HPDE6-E6E7 (cell line): ENCODE measurements at regions not wholly inside any gene's neighbourhood (a gene's known extent, or its start where the extent isn't known, plus 50 kb on each side); places are given as distances from the start of the nearest gene placed in this dataset.

Experiments used
- DNase-seq: peaks from one replicate; pipeline ENCODE4 v3.0.0; 2011; ENCODE audit warnings: missing footprints; ENCODE audit errors: extremely low spot score

DNA sequence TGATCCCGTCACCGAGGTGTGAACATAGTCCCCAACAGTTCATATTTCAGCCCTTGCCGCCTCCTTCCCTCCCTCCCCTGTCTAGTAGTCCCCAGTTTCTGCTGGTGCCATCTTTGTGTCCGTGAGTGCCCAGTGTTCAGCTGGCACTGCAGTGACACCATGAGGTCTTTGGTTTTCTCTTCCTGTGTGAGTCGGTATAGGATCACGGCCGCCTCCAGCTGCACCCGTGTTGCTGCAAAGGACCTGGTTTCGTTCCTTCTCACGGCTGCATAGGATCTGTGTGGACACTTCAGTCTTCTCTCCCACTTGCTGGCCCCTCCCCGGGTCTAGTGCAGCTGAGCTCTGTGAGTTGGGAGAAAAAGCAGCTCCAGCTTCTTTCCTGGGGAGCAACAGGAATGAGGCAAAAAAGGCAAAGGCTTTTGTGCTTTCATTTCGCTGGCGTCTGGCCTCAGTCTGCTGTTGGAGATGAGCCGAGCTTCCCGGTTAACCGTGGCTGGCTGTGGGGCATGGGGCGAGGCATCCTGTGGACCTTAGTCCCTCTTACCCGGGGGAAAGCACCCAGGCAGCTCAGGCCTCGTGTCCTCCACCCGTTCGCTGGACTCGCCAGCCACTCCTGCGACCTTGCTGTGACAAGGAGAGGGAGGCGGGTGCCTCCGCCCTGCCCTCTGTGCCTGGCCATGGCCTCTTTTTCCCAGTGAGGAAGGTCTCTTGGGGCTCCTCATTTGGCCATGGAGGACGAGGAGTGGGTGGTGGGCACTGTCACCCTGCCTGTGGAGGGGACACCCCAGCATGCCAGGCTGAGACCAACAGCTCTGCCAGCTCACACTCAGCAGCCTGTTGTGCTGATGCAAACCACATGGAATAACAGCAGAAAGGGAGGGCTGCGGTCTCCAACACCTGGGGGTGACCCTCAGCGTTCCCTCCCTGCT, 196.5 kb downstream of the TEX29 start:
- no peak for DNase-seq

DNA sequence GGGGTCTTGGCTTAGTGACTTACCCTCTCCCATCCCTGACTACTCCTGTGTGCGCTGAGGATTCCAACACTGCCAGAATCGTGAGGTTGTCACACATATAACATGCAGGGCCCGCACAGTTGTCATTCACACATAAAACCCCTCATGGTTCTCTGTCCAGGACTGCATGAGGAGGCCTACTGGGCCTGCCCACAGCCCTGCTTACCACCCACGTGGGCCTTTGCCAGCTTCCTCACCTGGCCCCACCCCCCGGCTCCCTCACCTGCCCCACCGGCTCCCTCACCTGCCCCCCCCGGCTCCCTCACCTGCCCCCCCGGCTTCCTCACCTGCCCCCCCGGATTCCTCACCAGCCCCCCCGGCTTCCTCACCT, 197.2 kb downstream of the TEX29 start:
- DNase-seq = no peak

DNA sequence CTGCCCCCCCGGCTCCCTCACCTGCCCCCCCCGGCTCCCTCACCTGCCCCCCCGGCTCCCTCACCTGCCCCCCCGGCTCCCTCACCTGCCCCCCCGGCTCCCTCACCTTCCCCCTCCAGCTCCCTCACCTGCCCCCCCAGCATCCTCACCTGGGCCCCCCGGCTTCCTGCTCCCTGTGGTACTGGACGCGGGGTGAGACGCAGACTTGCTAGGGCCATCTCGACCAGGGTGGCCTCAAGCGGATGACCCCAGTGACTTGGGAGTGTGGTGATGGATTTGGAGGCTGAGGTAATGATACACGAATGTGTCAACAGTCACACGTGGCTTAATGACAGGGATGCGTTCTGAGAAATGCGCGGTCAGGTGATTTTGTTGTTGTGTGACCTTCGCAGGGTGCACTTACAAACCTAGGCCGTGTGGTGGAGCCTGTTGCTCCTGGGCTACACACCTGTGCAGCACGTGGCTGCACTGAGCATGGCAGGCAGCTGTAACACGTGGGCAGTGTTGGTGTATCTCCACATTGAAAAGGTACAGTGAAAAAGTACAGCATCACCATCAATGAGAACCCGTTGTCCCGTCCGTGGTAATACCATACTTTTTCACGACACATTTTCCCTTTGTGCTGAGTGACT, 197.8 kb downstream of the TEX29 start:
- DNase-seq = no peak

DNA sequence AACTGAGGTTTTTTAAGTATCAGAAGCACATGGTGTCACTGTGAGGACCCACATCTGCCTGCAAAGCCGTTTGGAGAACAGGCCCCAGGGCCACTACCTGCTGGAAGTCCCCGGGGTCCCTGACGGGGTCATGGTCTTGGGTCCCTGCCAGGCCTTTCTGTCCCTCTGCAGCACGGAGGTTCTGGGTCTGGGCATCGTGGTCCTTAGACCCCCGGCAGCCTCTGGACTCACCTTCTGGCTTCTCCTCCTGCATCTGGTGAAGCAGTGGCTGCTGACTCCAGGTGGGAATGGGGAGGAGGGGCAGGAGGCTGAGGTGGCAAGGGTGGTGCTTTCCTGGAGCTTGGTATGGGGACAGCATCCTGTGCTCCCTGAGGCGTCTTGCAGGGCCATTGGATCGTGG, 198.6 kb downstream of the TEX29 start:
- DNase-seq = no peak

DNA sequence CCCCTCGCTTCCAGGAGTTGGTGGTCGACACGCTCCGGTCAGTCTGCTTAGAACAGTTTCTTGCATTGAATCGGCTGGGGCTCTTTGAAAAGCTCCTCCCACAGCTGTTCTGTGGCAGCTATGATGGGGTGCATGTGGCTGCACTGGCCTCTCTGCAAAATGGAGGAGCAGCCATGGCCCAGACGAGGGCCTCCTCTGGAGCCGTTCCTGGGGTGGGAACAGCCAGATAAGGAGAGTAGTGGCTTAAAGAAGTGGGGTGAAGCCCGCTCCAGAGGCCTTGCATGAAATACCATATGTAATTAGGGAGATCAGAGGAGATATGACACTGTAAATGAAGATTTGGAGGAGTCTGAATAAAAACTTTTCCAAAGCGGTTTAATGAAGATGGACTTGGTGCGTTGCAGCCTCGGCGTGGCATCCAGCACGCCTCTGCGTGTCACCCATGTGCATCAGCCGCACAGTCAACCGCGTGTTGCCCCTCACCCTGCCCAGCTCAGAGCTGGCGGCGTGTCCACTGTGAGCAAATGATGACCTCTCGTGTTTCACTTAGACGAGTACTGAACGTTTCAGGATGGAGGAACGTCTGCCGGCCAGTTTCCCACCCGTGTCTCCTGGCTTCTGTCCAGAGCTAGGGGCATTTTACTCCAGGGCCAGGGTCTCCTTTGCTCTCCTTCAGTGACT, 199.2 kb downstream of the TEX29 start:
- DNase-seq = no peak

DNA sequence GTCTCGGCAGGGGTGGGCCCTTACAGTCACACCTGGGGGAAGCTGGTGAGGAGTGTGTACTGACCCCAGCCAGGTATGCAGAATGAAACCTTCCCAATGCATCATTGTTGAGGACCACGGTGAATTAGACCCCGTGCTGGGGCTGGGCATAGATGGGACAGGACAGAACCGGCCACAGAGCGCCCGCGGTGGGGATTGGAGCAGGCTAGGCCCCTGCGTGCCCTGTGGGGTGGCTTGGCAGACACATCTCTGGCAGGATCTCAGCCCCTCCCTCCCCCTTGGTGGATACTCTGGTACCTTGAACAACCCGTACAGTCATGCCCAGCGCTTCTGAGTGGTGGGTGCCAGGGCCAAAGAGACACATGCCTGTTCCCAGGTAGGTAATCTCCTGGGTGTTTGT, 200.6 kb downstream of the TEX29 start:
- DNase-seq = no peak

DNA sequence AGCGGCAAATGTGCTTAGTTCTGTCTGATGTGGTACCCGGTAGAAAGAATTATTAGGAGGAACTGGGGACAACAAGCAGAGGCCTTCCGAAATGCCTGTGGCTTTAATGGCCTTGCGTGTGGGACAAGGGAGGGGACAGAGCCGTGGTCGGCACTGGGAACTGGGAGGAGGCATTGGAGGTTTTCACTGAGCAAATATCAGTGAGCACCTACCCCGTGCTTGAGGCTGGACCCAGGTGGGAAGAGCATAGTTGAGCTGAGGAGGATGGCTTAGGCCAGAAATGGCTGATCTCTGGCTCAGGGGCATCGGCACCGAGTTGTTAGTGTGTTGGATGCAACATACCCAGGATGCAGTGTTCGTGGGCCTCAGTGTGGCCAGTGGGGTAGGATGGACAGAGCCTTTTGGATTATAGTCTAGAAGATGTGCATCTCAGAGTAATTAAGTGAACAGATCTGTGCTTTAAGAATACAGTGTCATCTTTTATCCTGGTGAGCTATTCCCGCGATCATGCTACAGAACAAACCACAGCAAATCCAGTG, 201.3 kb downstream of the TEX29 start:
- no peak for DNase-seq

DNA sequence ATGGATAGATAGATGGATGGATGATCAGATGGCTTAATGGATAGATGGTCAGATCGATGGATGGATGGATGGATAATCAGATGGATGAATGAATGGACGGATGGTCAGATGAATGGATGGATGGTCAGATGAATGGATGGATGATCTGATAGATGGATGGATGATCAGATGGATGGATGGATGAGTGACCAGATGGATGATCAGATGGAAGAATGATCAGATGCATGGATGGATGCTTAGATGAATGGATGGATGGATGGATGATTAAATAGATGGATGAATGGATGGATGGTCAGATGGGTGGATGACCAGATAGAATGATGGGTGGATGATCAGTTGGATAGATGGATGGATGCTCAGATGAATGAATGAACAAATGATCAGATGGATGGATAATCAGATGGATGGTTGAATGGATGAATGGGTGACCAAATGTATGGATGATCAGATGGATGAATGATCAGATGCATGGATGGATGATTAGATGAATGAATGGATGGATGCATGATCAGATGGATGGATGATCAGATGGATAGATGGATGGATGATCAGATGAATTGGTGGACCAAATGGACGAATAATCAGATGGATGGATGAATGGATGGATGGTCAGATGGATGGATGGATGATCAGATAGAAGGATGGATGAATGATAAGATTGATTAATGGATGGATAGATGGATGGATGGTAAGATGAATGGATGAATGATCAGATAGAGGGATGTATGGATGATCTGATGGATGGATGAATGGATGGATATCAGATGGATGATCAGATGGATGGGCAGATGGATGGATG, 205.1 kb downstream of the TEX29 start:
- no peak for DNase-seq

DNA sequence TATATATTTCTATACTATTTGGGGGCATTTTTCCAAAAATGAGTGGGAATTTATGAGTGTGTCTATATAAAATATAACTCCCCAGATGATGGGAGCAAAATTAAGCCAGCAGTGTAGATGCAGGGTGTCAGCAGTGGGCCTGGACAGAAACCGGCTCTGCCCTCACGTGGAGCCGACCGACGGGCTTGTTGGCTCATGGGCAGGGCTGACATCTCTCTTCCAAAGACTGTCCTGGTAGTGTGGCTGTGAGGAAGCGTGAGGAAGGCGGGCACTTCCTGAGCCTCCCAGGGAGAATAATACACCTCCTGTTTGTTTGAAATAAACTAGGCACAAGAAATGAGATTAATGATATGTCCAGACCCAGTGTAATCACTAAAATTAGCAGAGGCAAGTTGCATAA, 206.5 kb downstream of the TEX29 start:
- no peak for DNase-seq

DNA sequence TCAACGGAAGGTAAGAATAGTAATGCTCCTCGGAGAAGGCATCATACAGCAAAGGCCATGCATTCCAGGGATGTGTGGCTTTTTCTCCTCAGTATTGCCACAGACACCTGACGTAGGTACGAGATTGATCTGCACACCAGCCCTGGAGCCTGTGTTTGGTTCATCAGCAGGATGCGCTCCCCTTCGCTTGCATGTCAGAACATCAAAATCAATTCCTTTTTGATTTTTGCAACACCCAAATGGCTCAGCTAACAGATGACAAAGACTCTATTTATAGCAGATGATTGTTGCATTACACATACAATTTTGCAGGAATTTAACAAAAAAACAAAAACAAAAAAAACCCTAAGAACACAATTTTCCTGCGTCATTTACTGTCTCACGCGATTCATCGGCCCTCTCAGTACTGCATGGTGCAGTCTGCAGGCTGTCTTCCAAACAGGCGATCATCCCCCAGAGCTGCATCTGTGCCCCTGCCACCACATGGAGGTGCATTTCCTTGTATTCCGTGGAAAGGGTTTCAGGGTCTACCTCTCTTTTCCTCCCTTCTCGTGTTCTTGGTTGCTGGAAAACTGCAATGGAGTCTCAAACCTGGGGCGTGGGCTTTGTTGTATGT, 207.3 kb downstream of the TEX29 start:
- no peak for DNase-seq

DNA sequence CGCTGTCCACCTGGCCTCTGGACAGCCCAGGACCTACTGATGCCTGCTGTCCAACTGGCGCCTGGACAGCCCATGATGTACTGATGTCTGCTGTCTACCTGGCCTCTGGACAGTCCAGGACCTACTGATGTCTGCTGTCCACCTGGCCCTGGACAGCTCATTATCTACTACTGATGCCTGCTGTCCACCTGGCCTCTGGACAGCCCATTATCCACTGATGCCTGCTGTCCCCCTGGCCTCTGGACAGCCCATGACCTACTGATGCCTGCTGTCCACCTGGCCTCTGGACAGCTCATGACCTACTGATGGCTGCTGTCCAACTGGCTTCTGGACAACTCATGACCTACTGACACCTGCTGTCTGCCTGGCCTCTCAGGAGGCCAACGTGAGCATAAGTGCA, 208.1 kb downstream of the TEX29 start:
- DNase-seq = no peak

DNA sequence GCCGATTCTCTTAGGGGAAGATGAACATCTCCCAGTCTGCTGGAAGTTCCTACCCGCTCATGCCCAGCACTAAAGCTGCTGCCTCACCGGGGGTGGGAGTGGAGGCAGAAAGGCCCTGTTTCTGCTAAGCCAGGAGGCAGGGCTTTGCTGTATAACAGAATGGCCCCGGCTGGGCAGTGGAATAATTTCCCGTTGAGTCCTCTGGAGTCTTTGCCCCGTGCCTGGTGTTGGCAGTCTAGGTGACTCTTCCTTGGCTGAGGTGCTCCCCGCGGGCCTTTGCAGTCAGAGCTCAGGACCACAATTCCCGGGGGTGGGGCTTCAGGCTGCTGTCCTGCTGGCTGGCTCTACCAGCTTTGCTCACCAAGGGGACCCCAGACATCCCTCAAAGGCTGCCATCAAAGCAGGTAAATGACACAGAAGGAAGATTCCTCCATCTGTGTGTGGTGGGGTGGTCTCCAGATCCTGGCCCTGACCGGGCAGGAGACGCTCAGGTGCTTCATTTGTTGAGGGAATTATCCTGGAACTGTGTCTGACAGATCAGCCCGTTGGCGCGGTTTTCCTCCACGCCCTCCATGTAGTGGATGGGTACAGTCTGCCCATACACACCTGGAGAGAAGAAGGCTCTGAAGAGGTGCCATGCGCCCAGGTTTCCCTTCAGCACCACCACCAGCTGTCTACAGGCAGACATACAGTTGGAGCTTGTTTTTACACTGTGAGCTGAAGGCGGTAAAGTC, 209.9 kb downstream of the TEX29 start:
- DNase-seq = no peak

DNA sequence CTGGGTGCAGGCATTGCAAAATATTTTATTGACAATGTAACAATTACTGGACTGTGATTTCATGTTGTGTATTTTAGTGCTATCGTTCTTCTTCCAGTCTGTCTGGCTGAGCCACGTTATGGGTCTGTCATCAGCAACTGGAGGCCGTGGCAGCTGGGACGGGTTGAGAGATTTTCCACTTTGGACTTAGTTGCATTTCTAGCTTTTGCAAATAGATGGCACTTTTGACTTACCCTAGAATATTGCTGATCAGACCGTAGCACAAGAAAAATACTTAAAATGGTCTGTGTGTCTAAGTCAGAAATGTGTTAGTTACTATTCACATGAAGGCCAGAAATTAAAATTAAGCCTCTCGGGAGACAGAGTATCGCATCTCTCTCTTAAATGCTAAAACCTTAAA, 211.1 kb downstream of the TEX29 start:
- no peak for DNase-seq

DNA sequence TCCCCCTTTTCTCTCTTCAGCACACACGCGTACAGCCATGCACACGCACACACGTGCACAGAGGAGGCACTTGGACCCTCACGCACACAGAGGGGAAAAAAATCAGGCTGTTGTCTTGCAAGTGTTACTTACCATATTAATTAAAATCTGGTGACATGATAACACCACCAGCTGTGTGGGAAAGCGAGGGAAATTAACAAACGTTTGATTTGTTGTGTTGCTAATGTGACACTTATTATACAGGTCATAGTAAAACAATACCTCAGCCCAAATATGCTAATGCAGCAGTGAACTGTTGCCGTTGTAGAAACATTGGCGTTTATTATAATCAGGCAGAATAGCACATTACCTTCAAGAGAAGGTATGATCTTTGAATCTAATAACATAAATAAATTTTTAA, 211.7 kb downstream of the TEX29 start:
- no peak for DNase-seq

DNA sequence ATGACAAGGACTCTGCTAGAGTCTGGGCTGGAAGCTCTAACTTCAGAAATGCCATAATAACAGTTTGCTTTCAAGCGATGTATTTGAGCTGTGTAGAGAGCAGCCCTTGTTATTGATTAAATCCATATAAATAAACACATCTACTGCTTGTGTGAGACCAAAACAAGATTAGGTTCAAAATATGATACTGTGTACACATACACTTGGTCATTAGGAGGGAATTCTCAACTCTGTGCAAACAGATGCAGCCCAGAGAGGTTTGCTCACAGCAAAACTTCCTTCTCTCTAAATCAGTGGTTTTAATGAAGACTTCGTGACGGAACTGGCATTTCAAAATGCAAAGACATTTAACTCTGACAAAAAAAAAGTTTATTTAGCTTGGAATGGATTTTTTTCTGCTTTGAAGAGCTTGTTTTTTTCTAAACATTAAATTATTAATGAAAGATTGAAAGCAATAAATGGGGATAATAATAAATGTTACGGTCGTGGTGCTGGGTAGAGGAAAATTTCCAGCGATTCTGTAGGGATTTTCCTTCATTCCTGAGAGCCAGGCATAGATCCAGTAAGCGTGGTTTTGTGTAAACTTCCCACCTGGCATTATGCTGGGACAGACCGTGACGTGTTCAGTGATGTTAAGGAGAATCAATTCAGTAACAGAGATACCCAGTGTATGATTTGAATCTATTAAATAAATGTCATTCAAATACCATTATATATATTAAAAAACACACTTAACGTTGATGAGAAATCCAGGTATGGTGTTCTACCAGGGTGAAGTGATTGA, 213.7 kb downstream of the TEX29 start:
- no peak for DNase-seq

DNA sequence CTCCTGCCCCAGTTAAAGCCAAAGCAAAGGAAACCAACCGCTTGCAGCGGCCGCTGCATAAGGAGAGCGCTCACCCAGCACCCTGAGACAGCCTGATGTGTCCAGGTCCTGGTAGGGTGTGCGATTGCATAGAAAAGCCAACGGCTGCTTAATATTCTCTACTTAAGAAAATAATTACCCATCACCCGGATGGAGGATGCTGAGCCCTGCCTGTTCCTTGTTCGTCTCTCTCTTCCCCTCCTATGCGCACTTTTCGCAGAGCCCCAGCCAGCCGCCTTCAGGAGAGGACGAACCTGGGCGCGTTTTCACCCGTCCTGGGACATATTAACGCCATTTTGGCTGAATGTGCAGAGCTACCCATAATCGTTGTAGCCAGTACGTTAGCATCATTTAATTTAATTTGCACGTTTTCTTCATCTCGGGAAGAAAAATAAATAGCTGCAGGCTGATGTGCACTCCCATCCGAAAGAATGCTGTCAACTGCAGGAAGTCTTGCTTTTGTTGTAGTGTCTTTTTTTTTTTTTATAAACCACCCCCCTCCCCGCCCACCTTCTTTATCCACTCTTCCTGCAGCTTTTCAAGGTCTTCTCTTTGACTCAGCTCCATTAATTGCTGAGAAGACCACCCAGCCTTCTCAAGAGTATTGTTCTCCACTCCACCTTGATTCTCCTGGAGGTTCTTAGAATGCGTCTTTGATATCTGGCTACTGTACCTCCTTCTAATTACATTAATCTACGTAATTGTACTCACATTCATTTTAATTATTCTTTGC, 214.5 kb downstream of the TEX29 start:
- DNase-seq = no peak

DNA sequence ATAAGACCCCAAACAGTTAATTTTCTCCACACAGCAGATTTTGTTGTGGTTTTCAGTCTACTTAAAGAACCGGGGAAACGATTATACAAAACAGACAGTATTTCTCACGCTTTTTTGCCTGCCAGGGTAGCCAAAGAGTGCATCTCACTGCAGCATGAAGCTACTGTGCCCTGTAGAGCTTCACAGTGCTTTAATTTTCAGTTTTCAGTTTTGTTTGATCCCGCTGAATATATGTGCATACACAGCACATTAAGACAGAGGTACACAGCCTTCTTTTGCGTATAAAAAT, 215.0 kb downstream of the TEX29 start:
- DNase-seq = no peak

DNA sequence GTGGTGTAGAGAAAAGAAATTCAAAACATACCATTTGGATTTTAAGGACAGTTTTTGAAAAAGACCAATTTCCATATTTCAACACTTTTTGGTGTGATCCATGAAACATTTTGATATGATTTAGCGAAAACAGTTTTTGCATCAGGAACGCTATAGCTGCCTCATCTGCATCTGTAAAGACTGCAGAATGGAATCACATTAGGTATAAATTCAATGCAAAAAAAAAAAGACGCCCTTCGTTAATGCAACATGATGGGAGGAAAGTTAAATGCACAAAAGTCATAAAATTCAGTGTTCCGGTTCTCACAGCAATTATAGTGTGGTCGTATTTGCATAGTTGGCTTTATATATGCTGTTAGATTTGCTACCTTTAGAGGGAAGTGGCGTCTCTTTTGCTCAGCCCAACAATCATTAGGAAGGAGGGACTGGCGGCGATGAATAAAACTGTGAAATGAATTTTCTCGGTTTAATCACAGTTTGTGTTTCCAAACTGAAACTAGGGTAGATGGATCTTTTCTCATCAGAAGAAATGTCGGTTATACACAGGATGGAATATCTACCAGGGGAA, 215.7 kb downstream of the TEX29 start:
- no peak for DNase-seq
